ENCODE measurements at regions not wholly inside any gene's neighbourhood (a gene's known extent, or its start where the extent isn't known, plus 50 kb on each side); places are given as distances from the start of the nearest gene placed in this dataset.

GRCh38 chr7:46179061-46179610, 258.1 kb upstream of the IGFBP3 start:
- Histone ChIP-seq H3K9ac (ENCODE audit: low read depth in 1 of 2, low read length in 2 of 2) (no peak overlapping the region), H3K4me1 (ENCODE audit: control insufficient read depth in 4 of 4, insufficient read depth in 4 of 4, low read length in 3 of 4) (no peaks in the 10 kb centered on the region), H3K27me3 (ENCODE audit: control insufficient read depth in 4 of 4, insufficient read depth in 4 of 4, low read length in 3 of 4) (no peaks in the 10 kb centered on the region), H3K9me3 (ENCODE audit: control insufficient read depth in 4 of 4, low read length in 3 of 4) (no peaks in the 10 kb centered on the region), H3K4me3 (ENCODE audit: low read depth in 1 of 3, low read length in 3 of 3) (no peak overlapping the region), H3K36me3 (ENCODE audit: control insufficient read depth in 4 of 4, insufficient read depth in 3 of 4, low read depth in 1 of 4, low read length in 3 of 4) (no peaks in the 10 kb centered on the region), H3K27ac (ENCODE audit: low read depth in 1 of 2, low read length in 2 of 2) (no peak overlapping the region)
- TF ChIP-seq EGR1 (IDR thresholded peaks at IDR 0.05; ENCODE audit: low read depth in 2 of 2), result no peak
- no peak for TF ChIP-seq FOXA1 (IDR thresholded peaks at IDR 0.05)
- TF ChIP-seq HNF4G (IDR thresholded peaks at IDR 0.05), result no peak
- TF ChIP-seq, protein P1, sequence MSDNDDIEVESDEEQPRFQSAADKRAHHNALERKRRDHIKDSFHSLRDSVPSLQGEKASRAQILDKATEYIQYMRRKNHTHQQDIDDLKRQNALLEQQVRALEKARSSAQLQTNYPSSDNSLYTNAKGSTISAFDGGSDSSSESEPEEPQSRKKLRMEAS (IDR thresholded peaks at IDR 0.05), result no peak
- TF ChIP-seq NR2F2 (IDR thresholded peaks at IDR 0.05), result no peak
- DNase-seq (ENCODE audit: low spot score), result no peak
- WGBS, result 83% methylated on average over 2 of the region's 2 CpGs

GRCh38 chr7:46178661-46179060, 257.6 kb upstream of the IGFBP3 start:
- H3K27me3 ChIP-seq (ENCODE audit: control insufficient read depth in 4 of 4, insufficient read depth in 4 of 4, low read length in 3 of 4), result no peaks in the 10 kb centered on the region
- H3K9me3 ChIP-seq (ENCODE audit: control insufficient read depth in 4 of 4, low read length in 3 of 4), result no peaks in the 10 kb centered on the region
- DNase-seq (ENCODE audit: low spot score), result no peak
- H3K4me1 ChIP-seq (ENCODE audit: control insufficient read depth in 4 of 4, insufficient read depth in 4 of 4, low read length in 3 of 4), result no peaks in the 10 kb centered on the region
- no peak for TF ChIP-seq EGR1 (IDR thresholded peaks at IDR 0.05; ENCODE audit: low read depth in 2 of 2)
- TF ChIP-seq REST (IDR thresholded peaks at IDR 0.05), result no peak
- TF ChIP-seq, protein P1 (IDR thresholded peaks at IDR 0.05), result no peak
- TF ChIP-seq YY1 (IDR thresholded peaks at IDR 0.05), result no peak
- no peak for TF ChIP-seq ZBTB33 (IDR thresholded peaks at IDR 0.05)
- no peak for TF ChIP-seq SP1 (IDR thresholded peaks at IDR 0.05)
- no peak overlapping the region for H3K4me3 ChIP-seq (ENCODE audit: low read depth in 1 of 3, low read length in 3 of 3)
- no peaks in the 10 kb centered on the region for H3K36me3 ChIP-seq (ENCODE audit: control insufficient read depth in 4 of 4, insufficient read depth in 3 of 4, low read depth in 1 of 4, low read length in 3 of 4)
- no peak overlapping the region for H3K9ac ChIP-seq (ENCODE audit: low read depth in 1 of 2, low read length in 2 of 2)
- no peak overlapping the region for H3K27ac ChIP-seq (ENCODE audit: low read depth in 1 of 2, low read length in 2 of 2)

GRCh38 chr7:46177821-46178220, 256.7 kb upstream of the IGFBP3 start:
- no peaks in the 10 kb centered on the region for H3K4me1 ChIP-seq (ENCODE audit: control insufficient read depth in 4 of 4, insufficient read depth in 4 of 4, low read length in 3 of 4)
- WGBS, result 89% methylated on average over 2 of the region's 2 CpGs
- no peaks in the 10 kb centered on the region for H3K27me3 ChIP-seq (ENCODE audit: control insufficient read depth in 4 of 4, insufficient read depth in 4 of 4, low read length in 3 of 4)
- no peak for DNase-seq (ENCODE audit: low spot score)
- no peaks in the 10 kb centered on the region for H3K36me3 ChIP-seq (ENCODE audit: control insufficient read depth in 4 of 4, insufficient read depth in 3 of 4, low read depth in 1 of 4, low read length in 3 of 4)
- no peaks in the 10 kb centered on the region for H3K9me3 ChIP-seq (ENCODE audit: control insufficient read depth in 4 of 4, low read length in 3 of 4)
- H3K27ac ChIP-seq (ENCODE audit: low read depth in 1 of 2, low read length in 2 of 2), result no peak overlapping the region
- H3K9ac ChIP-seq (ENCODE audit: low read depth in 1 of 2, low read length in 2 of 2), result no peak overlapping the region
- H3K4me3 ChIP-seq (ENCODE audit: low read depth in 1 of 3, low read length in 3 of 3), result no peak overlapping the region
- TF ChIP-seq YY1 (IDR thresholded peaks at IDR 0.05) (no peak), TAF1 (conservative IDR thresholded peaks at IDR 0.05) (no peak), RAD21 (IDR thresholded peaks at IDR 0.05) (no peak), REST (IDR thresholded peaks at IDR 0.05) (no peak), RXRA (IDR thresholded peaks at IDR 0.05) (no peak), JUND (IDR thresholded peaks at IDR 0.05) (no peak), NR2F2 (IDR thresholded peaks at IDR 0.05) (no peak)
- TF ChIP-seq, protein P2, sequence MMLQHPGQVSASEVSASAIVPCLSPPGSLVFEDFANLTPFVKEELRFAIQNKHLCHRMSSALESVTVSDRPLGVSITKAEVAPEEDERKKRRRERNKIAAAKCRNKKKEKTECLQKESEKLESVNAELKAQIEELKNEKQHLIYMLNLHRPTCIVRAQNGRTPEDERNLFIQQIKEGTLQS (IDR thresholded peaks at IDR 0.05), result no peak

All from liver (tissue), 7 donors.